ENCODE measurements at regions not wholly inside any gene's neighbourhood (a gene's known extent, or its start where the extent isn't known, plus 50 kb on each side); places are given as distances from the start of the nearest gene placed in this dataset.
"Not testable (repeated sequence)": the region's sequence is repeated elsewhere in the genome, so short reads cannot be mapped to it uniquely, and the experiment has no call there.

GRCh38 chr3:4166540-4166939, 136.6 kb upstream of the SETMAR start:
- Histone ChIP-seq H3K79me2 (ENCODE audit: insufficient read depth, low read depth) (no peaks in the 10 kb centered on the region), H3K36me3 (ENCODE audit: insufficient read depth) (no peaks in the 10 kb centered on the region), H3K4me2 (no peak overlapping the region), H3K9ac (no peak overlapping the region), H3K27ac (no peak overlapping the region), H3K4me1 (ENCODE audit: low read depth, poor library complexity, severe bottlenecking) (no peaks in the 10 kb centered on the region), H4K20me1 (ENCODE audit: insufficient read depth) (no peaks in the 10 kb centered on the region), H2AFZ (ENCODE audit: low read depth) (no peak overlapping the region), H3K4me3 (IDR thresholded peaks at IDR 0.05; ENCODE audit: insufficient read depth, low read depth, low read length) (no peak overlapping the region), H3K27me3 (ENCODE audit: insufficient read depth, low read depth) (no peaks in the 10 kb centered on the region)
- no peak for TF ChIP-seq CTCF (conservative IDR thresholded peaks at IDR 0.05; ENCODE audit: low read depth, low read length)

- H3K27ac ChIP-seq; H3K36me3 ChIP-seq (ENCODE audit: insufficient read depth); H3K79me2 ChIP-seq (ENCODE audit: insufficient read depth, low read depth); H3K4me1 ChIP-seq (ENCODE audit: low read depth, poor library complexity, severe bottlenecking); H2AFZ ChIP-seq (ENCODE audit: low read depth); H4K20me1 ChIP-seq (ENCODE audit: insufficient read depth); H3K4me2 ChIP-seq; H3K9ac ChIP-seq; H3K4me3 ChIP-seq (IDR thresholded peaks at IDR 0.05; ENCODE audit: insufficient read depth, low read depth, low read length); H3K27me3 ChIP-seq (ENCODE audit: insufficient read depth, low read depth): not testable (repeated sequence)
Observed at GRCh38 chr3:4167230-4167629, 135.9 kb upstream of the SETMAR start.

GRCh38 chr3:4174791-4175190, 128.4 kb upstream of the SETMAR start:
- no peak for TF ChIP-seq CTCF (conservative IDR thresholded peaks at IDR 0.05; ENCODE audit: low read depth, low read length)
- Histone ChIP-seq H3K9ac (no peak overlapping the region), H3K36me3 (ENCODE audit: insufficient read depth) (no peaks in the 10 kb centered on the region), H3K79me2 (ENCODE audit: insufficient read depth, low read depth) (no peaks in the 10 kb centered on the region), H3K4me3 (IDR thresholded peaks at IDR 0.05; ENCODE audit: insufficient read depth, low read depth, low read length) (no peak overlapping the region), H3K27me3 (ENCODE audit: insufficient read depth, low read depth) (no peaks in the 10 kb centered on the region), H4K20me1 (ENCODE audit: insufficient read depth) (no peaks in the 10 kb centered on the region), H3K27ac (no peak overlapping the region), H2AFZ (ENCODE audit: low read depth) (no peak overlapping the region), H3K4me2 (no peak overlapping the region), H3K4me1 (ENCODE audit: low read depth, poor library complexity, severe bottlenecking) (no peaks in the 10 kb centered on the region)

GRCh38 chr3:4191971-4192370, 111.2 kb upstream of the SETMAR start:
- Histone ChIP-seq H3K27me3 (ENCODE audit: insufficient read depth, low read depth) (no peaks in the 10 kb centered on the region), H3K27ac (no peak overlapping the region), H3K79me2 (ENCODE audit: insufficient read depth, low read depth) (no peaks in the 10 kb centered on the region), H3K36me3 (ENCODE audit: insufficient read depth) (no peaks in the 10 kb centered on the region), H2AFZ (ENCODE audit: low read depth) (no peak overlapping the region), H3K4me1 (ENCODE audit: low read depth, poor library complexity, severe bottlenecking) (no peaks in the 10 kb centered on the region), H3K4me2 (no peak overlapping the region), H3K9ac (no peak overlapping the region), H3K4me3 (IDR thresholded peaks at IDR 0.05; ENCODE audit: insufficient read depth, low read depth, low read length) (no peak overlapping the region), H4K20me1 (ENCODE audit: insufficient read depth) (no peaks in the 10 kb centered on the region)
- TF ChIP-seq CTCF (conservative IDR thresholded peaks at IDR 0.05; ENCODE audit: low read depth, low read length), result no peak

- Histone ChIP-seq H3K4me1 (ENCODE audit: low read depth, poor library complexity, severe bottlenecking) (no peaks in the 10 kb centered on the region), H3K27ac (no peak overlapping the region), H3K36me3 (ENCODE audit: insufficient read depth) (no peaks in the 10 kb centered on the region), H2AFZ (ENCODE audit: low read depth) (no peak overlapping the region), H3K4me3 (IDR thresholded peaks at IDR 0.05; ENCODE audit: insufficient read depth, low read depth, low read length) (no peak overlapping the region), H3K27me3 (ENCODE audit: insufficient read depth, low read depth) (no peaks in the 10 kb centered on the region), H3K9ac (no peak overlapping the region), H4K20me1 (ENCODE audit: insufficient read depth) (no peaks in the 10 kb centered on the region), H3K79me2 (ENCODE audit: insufficient read depth, low read depth) (no peaks in the 10 kb centered on the region), H3K4me2 (no peak overlapping the region)
- TF ChIP-seq CTCF (conservative IDR thresholded peaks at IDR 0.05; ENCODE audit: low read depth, low read length), result no peak
Observed at GRCh38 chr3:4195006-4195405, 108.2 kb upstream of the SETMAR start.
